Sigmoid colon (tissue), 3 donors: ENCODE measurements at regions not wholly inside any gene's neighbourhood (a gene's known extent, or its start where the extent isn't known, plus 50 kb on each side); places are given as distances from the start of the nearest gene placed in this dataset.

Source experiments
- POLR2A ChIP-seq, 2 donors: fragments of 450-650 bp; IDR thresholded peaks; one replicate each; pipeline ENCODE4 v1.6.1; 2016; ENCODE audit warnings: antibody characterized with exemption in 2 of 2, mild to moderate bottlenecking in 2 of 2, moderate library complexity in 2 of 2
- TF ChIP-seq, protein P1 (sequence below), 4 experiments: fragments of 450-650 bp in 3 of 4; fragments of 200-600 bp in 1 of 4; IDR thresholded peaks; one replicate each; pipeline ENCODE4 v1.5.1; 2016 to 2019; ENCODE audit warnings: antibody characterized with exemption in 4 of 4, mild to moderate bottlenecking in 3 of 4, moderate library complexity in 2 of 4

DNA sequence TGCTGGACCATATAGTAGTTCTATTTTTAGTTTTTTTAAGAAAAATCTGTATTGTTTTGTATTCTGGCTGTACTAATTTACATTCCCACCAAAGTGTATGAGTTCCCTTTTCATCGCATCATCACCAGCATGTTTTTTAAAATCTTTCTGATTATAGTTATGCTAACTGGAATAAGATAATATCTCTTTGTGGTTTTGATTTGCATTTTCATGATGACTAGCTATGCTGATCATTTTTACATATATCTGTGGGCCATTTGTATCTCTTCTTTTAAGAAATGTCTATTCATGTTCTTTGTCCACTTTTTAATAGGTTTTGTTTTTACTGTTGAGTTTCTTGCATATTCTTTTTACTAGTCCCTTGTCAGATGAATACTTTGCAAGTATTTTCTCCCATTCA, 238.0 kb downstream of the FBXO4 start:
- no peak for TF ChIP-seq POLR2A (IDR thresholded peaks at IDR 0.05)
- TF ChIP-seq, protein P1, sequence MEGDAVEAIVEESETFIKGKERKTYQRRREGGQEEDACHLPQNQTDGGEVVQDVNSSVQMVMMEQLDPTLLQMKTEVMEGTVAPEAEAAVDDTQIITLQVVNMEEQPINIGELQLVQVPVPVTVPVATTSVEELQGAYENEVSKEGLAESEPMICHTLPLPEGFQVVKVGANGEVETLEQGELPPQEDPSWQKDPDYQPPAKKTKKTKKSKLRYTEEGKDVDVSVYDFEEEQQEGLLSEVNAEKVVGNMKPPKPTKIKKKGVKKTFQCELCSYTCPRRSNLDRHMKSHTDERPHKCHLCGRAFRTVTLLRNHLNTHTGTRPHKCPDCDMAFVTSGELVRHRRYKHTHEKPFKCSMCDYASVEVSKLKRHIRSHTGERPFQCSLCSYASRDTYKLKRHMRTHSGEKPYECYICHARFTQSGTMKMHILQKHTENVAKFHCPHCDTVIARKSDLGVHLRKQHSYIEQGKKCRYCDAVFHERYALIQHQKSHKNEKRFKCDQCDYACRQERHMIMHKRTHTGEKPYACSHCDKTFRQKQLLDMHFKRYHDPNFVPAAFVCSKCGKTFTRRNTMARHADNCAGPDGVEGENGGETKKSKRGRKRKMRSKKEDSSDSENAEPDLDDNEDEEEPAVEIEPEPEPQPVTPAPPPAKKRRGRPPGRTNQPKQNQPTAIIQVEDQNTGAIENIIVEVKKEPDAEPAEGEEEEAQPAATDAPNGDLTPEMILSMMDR (IDR thresholded peaks at IDR 0.05): no peak
